Hepatocyte (in vitro differentiated cells): ENCODE measurements at regions not wholly inside any gene's neighbourhood (a gene's known extent, or its start where the extent isn't known, plus 50 kb on each side); places are given as distances from the start of the nearest gene placed in this dataset.

Experiments used
- DNase-seq: peaks from one replicate; pipeline ENCODE4 v3.0.0-alpha.2; 2016; ENCODE audit warnings: low spot score
- H2AFZ ChIP-seq: fragments of 200-600 bp; sonication (generic); 2 replicates; pipeline ENCODE4 v1.6.0; 2016; ENCODE audit warnings: antibody characterized with exemption, mild to moderate bottlenecking
- H3K27ac ChIP-seq: fragments of 200-600 bp; sonication (generic); 2 replicates; pipeline ENCODE4 v1.5.1; 2016; ENCODE audit warnings: mild to moderate bottlenecking
- H3K27me3 ChIP-seq: fragments of 200-600 bp; sonication (generic); 2 replicates; pipeline ENCODE4 v1.6.1; 2016
- H3K36me3 ChIP-seq: fragments of 200-600 bp; sonication (generic); replicated peaks from 2 replicates; pipeline ENCODE4 v1.5.1; 2016; ENCODE audit warnings: low read depth; ENCODE audit not compliant: insufficient read depth
- H3K4me1 ChIP-seq: fragments of 200-600 bp; sonication (generic); 2 replicates; pipeline ENCODE4 v1.5.1; 2016; ENCODE audit warnings: mild to moderate bottlenecking, moderate library complexity; ENCODE audit not compliant: insufficient read depth
- H3K4me2 ChIP-seq: fragments of 200-600 bp; sonication (generic); 2 replicates; pipeline ENCODE4 v1.6.0; 2016
- H3K4me3 ChIP-seq: fragments of 200-600 bp; sonication (generic); 2 replicates; pipeline ENCODE4 v1.5.1; 2016; ENCODE audit warnings: mild to moderate bottlenecking
- H3K79me2 ChIP-seq: fragments of 200-600 bp; sonication (generic); 2 replicates; pipeline ENCODE4 v1.6.0; 2017; ENCODE audit warnings: mild to moderate bottlenecking
- H3K9me2 ChIP-seq: fragments of 200-600 bp; sonication (generic); replicated peaks from 2 replicates; pipeline ENCODE4 v1.6.0; 2017; ENCODE audit warnings: mild to moderate bottlenecking; ENCODE audit not compliant: insufficient read depth
- H3K9me3 ChIP-seq: fragments of 200-600 bp; sonication (generic); 2 replicates; pipeline ENCODE4 v1.5.1; 2016; ENCODE audit warnings: low read depth, mild to moderate bottlenecking
- H4K20me1 ChIP-seq: fragments of 200-600 bp; sonication (generic); 2 replicates; pipeline ENCODE4 v1.6.0; 2016; ENCODE audit warnings: mild to moderate bottlenecking; ENCODE audit not compliant: insufficient read depth, poor library complexity, severe bottlenecking
- EZH2 ChIP-seq: fragments of 200-600 bp; sonication (generic); IDR thresholded peaks from 2 replicates; pipeline ENCODE4 v1.6.1; 2016; ENCODE audit warnings: antibody characterized with exemption, mild to moderate bottlenecking, borderline replicate concordance
- EZH2phosphoT487 ChIP-seq: fragments of 200-600 bp; sonication (generic); IDR thresholded peaks from one replicate; pipeline ENCODE4 v1.6.1; 2018; ENCODE audit warnings: antibody characterized with exemption, mild to moderate bottlenecking, low read depth, moderate library complexity; ENCODE audit not compliant: unreplicated experiment, severe bottlenecking
- WGBS: methylation state at CpG from one replicate; pipeline ENCODE4 v1.1.6; 2016; ENCODE audit warnings: low lambda C conversion rate; ENCODE audit errors: missing lambda C conversion rate; 5-methylcytosine and 5-hydroxymethylcytosine counted together
- TF ChIP-seq, protein P1 (sequence below): fragments of 200-600 bp; sonication (generic); IDR thresholded peaks from 2 replicates; pipeline ENCODE4 v1.5.1; 2016; ENCODE audit warnings: antibody characterized with exemption, mild to moderate bottlenecking; ENCODE audit not compliant: poor library complexity

GRCh38 chr12:14238221-14238792, 127.2 kb upstream of the ATF7IP start:
- DNase-seq = peak; percentile 37
- Histone ChIP-seq H3K27ac (no peak overlapping the region), H3K27me3 (no peaks in the 10 kb centered on the region), H2AFZ (no peak overlapping the region), H3K9me2 (no peaks in the 10 kb centered on the region), H3K4me3 (no peak overlapping the region), H4K20me1 (no peaks in the 10 kb centered on the region), H3K9me3 (peaks cover 6% of the 10 kb centered on the region), H3K79me2 (no peaks in the 10 kb centered on the region), H3K36me3 (no peaks in the 10 kb centered on the region), H3K4me2 (no peak overlapping the region), H3K4me1 (peaks cover 4% of the 10 kb centered on the region)
- TF ChIP-seq, protein P1, sequence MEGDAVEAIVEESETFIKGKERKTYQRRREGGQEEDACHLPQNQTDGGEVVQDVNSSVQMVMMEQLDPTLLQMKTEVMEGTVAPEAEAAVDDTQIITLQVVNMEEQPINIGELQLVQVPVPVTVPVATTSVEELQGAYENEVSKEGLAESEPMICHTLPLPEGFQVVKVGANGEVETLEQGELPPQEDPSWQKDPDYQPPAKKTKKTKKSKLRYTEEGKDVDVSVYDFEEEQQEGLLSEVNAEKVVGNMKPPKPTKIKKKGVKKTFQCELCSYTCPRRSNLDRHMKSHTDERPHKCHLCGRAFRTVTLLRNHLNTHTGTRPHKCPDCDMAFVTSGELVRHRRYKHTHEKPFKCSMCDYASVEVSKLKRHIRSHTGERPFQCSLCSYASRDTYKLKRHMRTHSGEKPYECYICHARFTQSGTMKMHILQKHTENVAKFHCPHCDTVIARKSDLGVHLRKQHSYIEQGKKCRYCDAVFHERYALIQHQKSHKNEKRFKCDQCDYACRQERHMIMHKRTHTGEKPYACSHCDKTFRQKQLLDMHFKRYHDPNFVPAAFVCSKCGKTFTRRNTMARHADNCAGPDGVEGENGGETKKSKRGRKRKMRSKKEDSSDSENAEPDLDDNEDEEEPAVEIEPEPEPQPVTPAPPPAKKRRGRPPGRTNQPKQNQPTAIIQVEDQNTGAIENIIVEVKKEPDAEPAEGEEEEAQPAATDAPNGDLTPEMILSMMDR = peak; percentile 75
- no peak for TF ChIP-seq EZH2
- 61% methylated on average over 8 of the region's 8 CpGs for WGBS

GRCh38 chr12:14239350-14239934, 126.0 kb upstream of the ATF7IP start:
- Histone ChIP-seq H3K4me3 (no peak overlapping the region), H3K9me3 (peaks cover 6% of the 10 kb centered on the region), H2AFZ (peak overlapping the region; percentile 64), H3K27me3 (no peaks in the 10 kb centered on the region), H3K9me2 (no peaks in the 10 kb centered on the region), H4K20me1 (no peaks in the 10 kb centered on the region), H3K4me2 (peak overlapping the region; percentile 51), H3K4me1 (peaks cover 4% of the 10 kb centered on the region), H3K27ac (peak overlapping the region; percentile 69), H3K79me2 (no peaks in the 10 kb centered on the region), H3K36me3 (no peaks in the 10 kb centered on the region)
- DNase-seq = peak; percentile 68
- TF ChIP-seq, protein P1 = no peak
- TF ChIP-seq EZH2 = no peak
- no peak for TF ChIP-seq EZH2phosphoT487
- WGBS = 35% methylated on average over 13 of the region's 13 CpGs

- peak; percentile 22 for DNase-seq
- peak overlapping the region; percentile 64 for H2AFZ ChIP-seq
- no peak overlapping the region for H3K4me3 ChIP-seq
- H3K9me2 ChIP-seq = no peaks in the 10 kb centered on the region
- H3K27me3 ChIP-seq = no peaks in the 10 kb centered on the region
- peak overlapping the region; percentile 51 for H3K4me2 ChIP-seq
- peaks cover 6% of the 10 kb centered on the region for H3K9me3 ChIP-seq
- H4K20me1 ChIP-seq = no peaks in the 10 kb centered on the region
- H3K27ac ChIP-seq = peak overlapping the region; percentile 69
- 42% methylated on average over 11 of the region's 11 CpGs for WGBS
- peaks cover 4% of the 10 kb centered on the region for H3K4me1 ChIP-seq
- TF ChIP-seq EZH2phosphoT487 (no peak), EZH2 (no peak)
- TF ChIP-seq, protein P1 = no peak
- no peaks in the 10 kb centered on the region for H3K79me2 ChIP-seq
- H3K36me3 ChIP-seq = no peaks in the 10 kb centered on the region
Measured at GRCh38 chr12:14239935-14240872, 125.3 kb upstream of the ATF7IP start.
